Uterus (tissue), 2 donors: ENCODE measurements at regions not wholly inside any gene's neighbourhood (a gene's known extent, or its start where the extent isn't known, plus 50 kb on each side); places are given as distances from the start of the nearest gene placed in this dataset.

Experiments
- CTCF ChIP-seq, 4 experiments: fragments of 200-600 bp in 2 of 4; fragments of 450-650 bp in 2 of 4; sonication (generic) in 2 of 4; IDR thresholded peaks; one replicate each; pipeline ENCODE4 v1.5.1; 2016 to 2019; ENCODE audit warnings: antibody characterized with exemption in 4 of 4, mild to moderate bottlenecking in 2 of 4, moderate library complexity in 1 of 4
- POLR2A ChIP-seq, 2 donors: fragments of 450-650 bp; IDR thresholded peaks; one replicate each; pipeline ENCODE4 v1.6.1; 2016; ENCODE audit warnings: antibody characterized with exemption in 2 of 2, mild to moderate bottlenecking in 1 of 2, moderate library complexity in 1 of 2

- no peak for TF ChIP-seq POLR2A (IDR thresholded peaks at IDR 0.05)
- no peak for TF ChIP-seq CTCF (IDR thresholded peaks at IDR 0.05)
Measured at GRCh38 chr12:92289629-92290349, 144.1 kb upstream of the BTG1 start.
